GM12865 (cell line): ENCODE measurements at regions not wholly inside any gene's neighbourhood (a gene's known extent, or its start where the extent isn't known, plus 50 kb on each side); places are given as distances from the start of the nearest gene placed in this dataset.

Experiments used
- DNase-seq: peaks from one replicate; pipeline ENCODE4 v3.0.0; 2010; ENCODE audit warnings: low read depth
- H3K4me3 ChIP-seq: 2 replicates; pipeline ENCODE4 v1.5.1; 2011; ENCODE audit warnings: mild to moderate bottlenecking, low read depth, low read length, control low read depth
- CTCF ChIP-seq: IDR thresholded peaks from 2 replicates; pipeline ENCODE4 v1.5.1; 2011; ENCODE audit warnings: low read length, control low read depth, low read depth, inconsistent platforms; ENCODE audit not compliant: insufficient read depth; ENCODE audit errors: missing control alignments

DNA sequence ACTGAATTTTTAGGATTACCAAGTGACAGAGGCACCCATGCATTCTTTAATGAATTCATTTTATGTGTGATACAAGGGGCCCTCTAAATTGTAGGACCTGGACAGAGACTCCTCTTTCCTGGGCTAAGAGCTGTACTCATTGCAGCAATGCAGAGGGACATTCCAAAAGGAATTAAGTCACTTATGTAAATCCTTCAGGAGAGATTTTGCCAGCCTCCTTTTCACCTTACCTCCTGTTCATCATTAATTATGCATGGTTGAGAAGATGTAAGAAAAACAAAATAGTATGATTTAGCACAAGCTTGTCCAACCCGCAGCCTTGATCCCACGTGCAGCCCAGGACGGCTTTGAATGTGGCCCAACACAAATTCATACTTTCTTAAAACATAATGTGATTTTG, 84.5 kb upstream of the TANK start:
- no peak overlapping the region for H3K4me3 ChIP-seq
- no peak for TF ChIP-seq CTCF
- DNase-seq = no peak

GRCh38 chr2:161076936-161077335, 83.3 kb upstream of the TANK start:
- no peak overlapping the region for H3K4me3 ChIP-seq
- DNase-seq = no peak
- TF ChIP-seq CTCF = no peak

DNA sequence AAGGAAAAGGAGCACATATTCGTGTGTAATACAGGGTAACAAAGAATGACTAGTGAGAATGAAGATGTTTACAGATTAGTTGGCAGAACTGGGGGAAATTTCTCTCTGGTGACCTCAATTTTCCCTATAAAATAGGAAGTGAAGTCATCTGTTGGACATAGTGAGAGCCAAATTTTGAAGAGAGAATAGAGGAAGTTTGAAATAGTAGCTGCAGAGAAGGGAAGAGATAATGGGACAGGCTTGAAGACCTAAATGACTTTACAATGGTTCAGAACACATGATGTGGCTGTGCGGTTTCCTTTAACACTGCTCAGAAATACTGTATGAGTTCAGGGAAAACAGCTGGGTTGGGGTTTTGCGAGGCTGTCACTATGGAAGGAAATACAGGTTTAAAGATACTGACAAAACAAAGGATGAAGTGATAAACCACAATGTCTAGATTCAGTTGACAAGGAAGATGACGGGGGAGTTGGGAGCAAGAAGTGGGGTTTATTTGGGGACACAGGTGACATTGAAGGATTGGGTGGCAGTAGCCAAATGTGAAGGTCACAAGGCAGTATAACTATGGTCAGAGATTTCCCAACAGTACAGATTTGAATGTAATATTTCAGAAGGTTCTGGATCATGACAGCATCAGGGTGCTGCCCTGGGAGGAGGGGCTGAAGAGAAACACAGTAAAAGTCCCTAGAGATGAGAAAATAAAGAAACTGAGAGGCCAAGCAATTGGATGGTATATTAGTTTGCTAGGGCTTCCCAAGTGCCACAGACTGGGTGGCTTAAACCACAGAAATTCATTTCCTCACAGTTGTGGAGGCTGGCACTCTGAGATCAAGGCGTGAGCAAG, 82.6 kb upstream of the TANK start:
- H3K4me3 ChIP-seq = no peak overlapping the region
- DNase-seq = peak; percentile 88
- no peak for TF ChIP-seq CTCF

DNA sequence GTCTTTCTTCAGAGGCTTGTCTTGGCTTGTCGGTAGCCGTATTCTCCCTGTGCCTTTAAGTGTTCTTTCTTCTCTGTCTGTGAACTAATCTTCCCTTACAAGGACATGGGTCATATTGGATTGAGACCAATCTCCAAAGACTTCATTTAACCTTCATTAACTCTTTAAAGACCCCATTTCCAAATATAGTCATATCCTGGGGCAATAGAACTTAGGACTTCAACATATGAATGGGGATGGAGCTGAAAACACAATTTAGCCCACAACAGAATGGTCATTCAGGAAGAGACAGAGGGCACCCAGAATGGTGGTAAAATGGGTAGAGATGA, 82.1 kb upstream of the TANK start:
- DNase-seq = no peak
- TF ChIP-seq CTCF = no peak
- H3K4me3 ChIP-seq = no peak overlapping the region

DNA sequence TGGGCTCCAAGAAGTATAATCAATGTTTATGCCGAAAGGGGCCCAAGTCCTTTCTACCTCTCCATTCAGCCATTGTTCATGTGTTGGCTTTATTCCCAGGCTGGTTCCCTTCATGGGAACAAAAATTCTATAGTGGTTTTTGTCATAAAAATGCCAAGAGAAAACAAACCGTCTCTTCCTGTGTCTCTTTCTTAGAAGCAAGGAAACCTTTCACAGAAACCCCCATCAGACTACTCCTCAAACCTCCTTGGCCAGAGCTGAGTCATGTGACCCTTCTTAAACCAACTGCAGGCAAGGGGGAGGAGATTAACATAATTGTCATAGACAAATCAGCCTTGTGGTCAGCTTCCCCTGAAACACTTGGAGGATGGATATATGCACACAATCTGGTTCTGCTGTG, 75.1 kb upstream of the TANK start:
- DNase-seq = no peak

GRCh38 chr2:161088658-161089350, 71.4 kb upstream of the TANK start:
- DNase-seq = peak; percentile 91
- TF ChIP-seq CTCF = no peak
- peak overlapping the region; percentile 14 for H3K4me3 ChIP-seq

More for the DNA sequence above, 75.1 kb upstream of the TANK start:
- no peak for TF ChIP-seq CTCF
- H3K4me3 ChIP-seq = no peak overlapping the region
